GM21528 (cell line): ENCODE measurements at regions not wholly inside any gene's neighbourhood (a gene's known extent, or its start where the extent isn't known, plus 50 kb on each side); places are given as distances from the start of the nearest gene placed in this dataset.
"Not testable (repeated sequence)": the region's sequence is repeated elsewhere in the genome, so short reads cannot be mapped to it uniquely, and the experiment has no call there.

Experiments
- ATAC-seq: cut with Tn5 transposase; IDR thresholded peaks from one replicate; pipeline ENCODE4 v1.9.1; 2021; ENCODE audit warnings: mild to moderate bottlenecking, moderate library complexity; ENCODE audit not compliant: unreplicated experiment, low FRiP score

DNA sequence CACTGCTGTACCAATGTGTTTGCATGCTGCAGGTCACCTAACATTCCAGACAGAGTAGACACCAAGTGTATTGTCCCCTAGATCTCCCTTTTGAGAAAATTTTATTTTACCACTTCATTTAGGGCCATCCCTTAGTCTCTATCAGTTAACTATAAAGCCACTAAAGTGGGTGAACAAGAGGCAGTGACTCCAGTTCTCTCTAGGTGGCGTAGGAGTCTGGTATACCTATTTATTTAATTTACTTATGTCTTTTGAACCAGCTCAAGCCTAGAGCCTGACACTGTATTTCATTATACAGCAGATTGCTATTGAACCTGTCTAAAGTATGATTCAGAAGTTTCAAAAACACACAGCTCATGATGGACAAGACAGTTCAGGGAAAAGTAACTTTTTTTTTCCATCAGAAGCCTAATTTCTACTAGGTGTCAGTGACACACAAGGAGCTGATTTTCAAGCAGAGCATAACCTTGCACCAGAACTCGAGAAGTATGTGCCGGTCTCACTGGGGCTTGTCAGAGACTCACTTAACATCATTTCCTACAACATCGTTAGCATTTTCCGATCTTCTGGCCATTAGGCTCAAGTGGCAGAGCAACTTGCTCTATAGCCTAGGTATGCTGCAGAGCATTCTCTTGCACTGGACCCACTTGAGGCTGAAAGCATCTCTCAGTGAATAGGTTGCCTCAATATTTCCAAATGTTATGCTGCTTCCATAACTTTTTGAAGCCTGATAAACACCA, 175.4 kb downstream of the CDC14C start:
- no peak for ATAC-seq

DNA sequence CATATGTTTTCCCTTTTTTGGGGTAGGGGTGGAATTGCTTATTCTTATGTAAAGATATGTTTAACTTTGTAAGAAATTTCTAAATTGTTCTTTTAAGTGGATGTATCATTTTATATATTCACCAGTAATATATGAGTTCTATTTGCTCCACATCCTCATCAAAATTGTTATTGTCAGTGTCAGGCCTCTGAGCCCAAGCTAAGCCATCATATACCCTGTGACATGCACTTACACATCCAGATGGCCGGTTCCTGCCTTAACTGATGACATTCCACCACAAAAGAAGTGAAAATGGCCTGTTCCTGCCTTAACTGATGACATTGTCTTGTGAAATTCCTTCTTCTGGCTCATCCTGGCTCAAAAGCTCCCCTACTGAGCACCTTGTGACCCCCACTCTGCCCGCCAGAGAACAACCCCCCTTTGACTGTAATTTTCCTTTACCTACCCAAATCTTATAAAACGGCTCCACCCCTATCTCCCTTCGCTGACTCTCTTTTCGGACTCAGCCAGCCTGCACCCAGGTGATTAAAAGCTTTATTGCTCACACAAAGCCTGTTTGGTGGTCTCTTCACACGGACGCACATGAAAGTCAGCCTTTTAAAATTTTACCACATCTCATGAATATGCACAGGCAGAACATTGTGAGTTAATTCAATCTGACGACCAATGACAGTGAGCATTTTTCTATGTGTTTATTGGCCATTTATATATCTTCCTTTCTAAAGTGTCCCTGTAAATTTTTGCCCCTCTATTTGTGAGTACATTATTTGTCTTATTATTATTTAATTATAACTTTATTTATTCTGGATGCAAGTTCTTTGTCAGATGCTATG, 176.8 kb downstream of the CDC14C start:
- not testable (repeated sequence) for ATAC-seq

DNA sequence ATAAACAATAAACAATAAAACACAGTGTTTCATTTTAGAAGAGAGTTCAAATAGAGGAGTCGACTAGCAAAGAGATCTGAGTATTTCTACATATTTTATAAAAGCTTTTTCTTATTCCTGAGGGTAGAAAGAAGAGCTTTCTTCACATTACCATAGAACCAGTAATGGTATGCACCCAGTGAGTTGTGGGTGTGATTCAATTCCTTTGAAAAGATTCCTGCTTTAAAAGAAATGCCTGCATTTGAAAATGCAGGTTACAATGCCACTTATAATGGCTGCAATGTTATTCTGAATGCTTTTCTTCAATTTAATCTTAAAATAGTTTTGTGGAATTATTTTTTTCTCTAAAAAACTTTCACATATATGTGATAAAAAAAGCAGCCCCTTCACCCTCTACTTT, 178.1 kb downstream of the CDC14C start:
- no peak for ATAC-seq

DNA sequence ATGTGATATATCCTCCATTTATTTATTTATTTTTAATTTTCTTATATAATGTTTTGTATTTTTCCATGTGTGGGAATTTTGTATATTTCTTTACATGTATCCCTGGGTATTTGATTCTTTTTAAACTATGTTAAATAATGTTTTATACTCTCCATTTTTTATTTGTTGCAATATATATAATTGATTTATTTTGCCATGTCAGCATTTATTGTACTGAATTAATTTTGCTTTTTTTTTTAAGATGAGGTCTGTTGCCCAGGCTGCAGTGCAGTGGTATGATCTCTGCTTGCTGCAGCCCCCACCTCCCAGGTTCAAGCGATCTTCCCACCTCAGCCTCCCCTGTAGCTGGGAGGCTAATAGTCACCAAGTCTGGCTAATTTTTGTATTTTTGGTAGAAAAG, 187.4 kb downstream of the CDC14C start:
- no peak for ATAC-seq

DNA sequence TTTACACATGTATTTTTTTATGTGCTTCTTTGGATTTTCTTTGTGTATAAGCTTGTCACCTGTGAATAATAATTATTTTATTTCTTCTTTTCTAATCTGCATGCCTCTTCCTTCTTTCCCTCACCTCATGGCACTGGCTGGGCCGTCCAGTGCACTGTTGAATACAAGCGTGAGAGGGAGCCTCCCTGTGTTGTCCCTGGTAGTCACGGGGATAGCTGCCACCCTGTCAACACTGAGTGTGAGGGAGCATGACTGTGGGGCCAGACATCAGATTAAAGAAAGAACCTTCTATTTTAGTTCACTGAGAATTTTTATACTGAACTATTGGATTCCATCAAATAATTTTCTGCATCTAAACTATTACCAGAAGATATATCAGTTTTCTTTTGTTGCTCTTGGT, 187.9 kb downstream of the CDC14C start:
- no peak for ATAC-seq

DNA sequence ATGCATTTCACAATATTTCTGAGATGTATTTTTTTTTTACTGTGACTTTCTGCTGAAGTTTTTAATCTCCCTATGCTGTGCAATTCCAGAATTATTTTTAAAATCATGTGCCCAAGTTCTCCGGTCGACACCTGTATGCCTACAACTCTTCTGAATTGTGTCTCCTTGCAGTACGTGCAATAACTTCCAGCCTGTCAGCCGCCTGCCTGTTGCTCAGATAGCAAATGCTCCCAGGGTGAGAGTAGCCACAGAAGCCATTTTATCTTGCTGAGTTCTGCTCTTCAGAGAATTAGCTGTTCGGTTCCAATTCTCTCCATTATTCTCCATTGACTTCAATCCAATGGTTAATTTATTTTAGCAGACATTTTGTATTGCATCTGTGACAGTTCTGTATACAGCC, 188.3 kb downstream of the CDC14C start:
- ATAC-seq = no peak

DNA sequence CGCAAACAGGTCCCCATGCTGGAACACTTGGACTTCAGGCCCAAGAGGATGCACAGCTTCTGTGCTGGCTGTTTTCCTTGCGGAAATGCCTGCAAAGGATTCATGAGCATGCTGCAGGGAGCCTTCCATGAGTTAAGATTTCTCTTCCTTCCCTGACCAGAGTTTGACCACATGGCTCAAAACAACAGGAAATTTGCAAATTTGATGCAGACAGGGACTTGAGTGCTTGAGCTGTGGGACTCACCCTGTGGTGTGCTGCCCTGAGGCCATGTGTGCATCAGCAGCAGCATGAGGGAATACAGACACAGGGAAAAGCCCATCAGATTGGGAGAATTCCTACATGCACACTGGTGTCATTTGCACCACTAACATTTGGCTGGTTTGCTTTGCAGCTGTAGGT, 195.4 kb downstream of the CDC14C start:
- no peak for ATAC-seq

DNA sequence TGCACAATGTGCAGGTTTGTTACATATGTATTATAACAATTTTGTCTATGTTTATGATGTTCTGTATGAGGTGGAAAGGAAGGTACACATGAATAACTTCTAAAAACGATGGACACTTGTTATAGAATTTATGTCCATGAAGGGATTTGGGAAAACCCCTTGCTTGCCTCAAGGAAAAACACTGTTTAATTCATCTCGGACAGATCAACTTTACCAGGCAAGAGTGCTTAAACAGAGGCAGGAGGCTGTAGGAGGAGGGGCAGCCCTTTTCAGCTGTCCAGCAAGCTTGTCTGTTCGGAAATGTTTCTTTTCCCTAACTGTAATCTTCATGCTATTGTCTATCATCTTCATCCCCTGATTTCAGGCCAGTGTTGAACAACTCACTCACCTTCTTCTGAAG, 200.9 kb downstream of the CDC14C start:
- ATAC-seq = no peak

DNA sequence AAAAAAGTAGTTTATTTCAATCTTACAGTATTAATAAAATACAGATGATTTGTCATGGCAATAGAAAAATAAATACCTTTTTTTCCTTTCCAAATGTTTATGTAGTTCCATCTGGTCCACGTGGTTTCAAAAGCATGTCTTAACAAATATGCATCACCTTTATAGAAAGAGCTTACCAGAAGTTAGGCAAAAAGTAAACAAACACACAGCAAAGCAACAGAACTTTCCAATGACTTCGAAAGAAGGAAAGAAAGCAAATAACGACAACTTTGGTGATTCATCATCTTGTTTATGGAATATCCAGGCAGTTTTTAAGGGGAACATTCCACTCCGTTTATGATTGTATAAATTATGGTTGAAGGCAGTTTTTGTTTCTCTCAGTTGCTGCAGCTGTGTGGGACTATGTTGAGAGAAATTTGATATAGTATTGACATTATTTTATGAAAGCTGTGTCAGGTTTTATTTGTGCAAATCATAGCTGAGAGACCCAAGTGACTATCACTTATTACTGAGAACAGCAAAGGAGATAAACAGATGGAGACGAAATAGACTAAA, 203.1 kb downstream of the CDC14C start:
- ATAC-seq = no peak

DNA sequence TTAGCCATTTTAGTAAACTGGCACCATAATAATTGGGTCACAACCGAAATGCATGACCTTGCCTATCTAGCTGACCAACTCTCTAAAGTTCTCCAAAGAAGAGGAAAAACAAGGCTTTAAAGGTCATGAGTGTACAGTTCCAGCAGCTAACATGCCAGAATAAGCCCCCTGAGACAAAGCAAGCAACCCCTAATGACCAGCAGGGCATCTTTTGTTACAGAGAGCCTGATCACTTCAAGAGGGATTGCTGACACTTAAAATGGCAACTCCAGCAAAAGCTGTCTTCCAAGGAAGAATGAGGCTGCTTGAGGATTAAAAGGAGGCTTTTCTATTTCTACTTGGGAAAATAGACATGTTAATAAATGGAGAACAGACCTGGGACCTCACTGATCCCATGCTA, 213.6 kb downstream of the CDC14C start:
- no peak for ATAC-seq

DNA sequence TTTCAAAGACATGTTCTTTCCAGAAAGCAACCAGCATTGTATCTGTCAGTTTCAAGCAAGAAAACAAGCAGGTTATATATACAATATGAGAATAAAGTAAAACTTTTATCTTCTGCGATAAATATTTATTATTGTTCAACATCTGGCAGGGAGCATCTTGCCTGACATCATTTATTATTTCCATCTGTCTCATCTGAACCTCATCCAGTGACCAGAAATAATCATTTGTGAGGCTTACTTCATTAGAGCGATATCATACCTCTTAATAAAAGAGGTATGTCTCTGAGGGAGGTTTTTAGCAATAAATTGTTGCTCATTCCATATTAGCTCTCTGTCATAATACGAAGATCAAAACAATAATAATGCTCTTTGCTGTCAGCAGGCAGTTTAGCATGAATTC, 226.1 kb downstream of the CDC14C start:
- no peak for ATAC-seq

DNA sequence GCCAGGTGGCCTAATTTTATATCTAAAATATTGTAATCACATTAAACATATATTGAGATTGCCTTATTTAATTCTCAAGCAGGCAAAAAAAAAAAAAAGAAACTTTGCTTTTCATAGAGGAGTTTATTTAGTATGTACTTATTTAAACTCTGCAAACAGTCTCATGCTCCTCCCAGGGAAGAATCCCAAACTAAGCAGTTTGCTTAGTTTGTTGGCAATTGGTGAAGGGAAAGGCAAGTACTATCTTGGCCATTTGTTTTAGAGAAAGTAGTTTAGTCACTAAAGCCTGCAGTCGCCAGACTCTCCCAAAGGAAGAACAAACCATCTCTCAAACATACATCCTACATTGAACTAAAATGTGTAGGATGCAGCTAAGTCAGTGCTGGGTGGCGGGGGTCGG, 226.8 kb downstream of the CDC14C start:
- no peak for ATAC-seq

DNA sequence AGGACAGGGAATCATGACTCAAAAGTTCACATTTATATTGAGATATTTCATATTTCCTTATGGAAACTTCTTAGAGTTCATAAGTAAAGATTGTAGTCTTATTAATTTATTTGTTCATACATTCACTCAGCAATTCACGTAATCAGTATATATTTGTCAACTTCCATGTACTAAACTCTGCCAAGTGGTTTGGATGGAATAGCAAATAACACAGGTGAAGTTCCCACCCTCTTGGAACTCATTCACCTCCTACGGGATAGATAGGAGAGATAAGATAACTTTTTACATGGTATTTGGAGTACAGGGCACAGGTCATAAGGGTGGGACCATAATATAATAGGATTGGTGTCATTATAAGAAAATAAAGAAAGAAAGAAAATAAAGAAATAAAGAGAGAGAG, 234.0 kb downstream of the CDC14C start:
- ATAC-seq = no peak

DNA sequence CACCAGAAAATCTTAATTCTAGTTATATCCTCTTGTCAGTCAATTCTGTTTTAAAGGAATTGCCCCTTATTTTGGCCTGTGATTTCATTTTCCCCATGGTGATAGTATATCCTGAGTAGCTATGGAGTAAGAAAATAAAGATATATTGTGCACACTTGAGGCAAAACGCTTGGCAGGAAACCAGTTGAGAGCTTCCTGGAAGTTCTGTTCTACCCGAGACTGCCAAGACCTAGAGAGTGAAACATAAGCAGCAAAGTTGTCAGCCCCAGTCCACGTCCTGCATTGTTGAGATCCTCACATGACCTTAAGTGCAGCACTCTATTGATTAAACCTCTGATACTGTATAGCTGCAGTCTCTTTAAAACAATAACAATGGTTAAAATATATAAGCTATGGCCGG, 235.2 kb downstream of the CDC14C start:
- ATAC-seq = no peak

DNA sequence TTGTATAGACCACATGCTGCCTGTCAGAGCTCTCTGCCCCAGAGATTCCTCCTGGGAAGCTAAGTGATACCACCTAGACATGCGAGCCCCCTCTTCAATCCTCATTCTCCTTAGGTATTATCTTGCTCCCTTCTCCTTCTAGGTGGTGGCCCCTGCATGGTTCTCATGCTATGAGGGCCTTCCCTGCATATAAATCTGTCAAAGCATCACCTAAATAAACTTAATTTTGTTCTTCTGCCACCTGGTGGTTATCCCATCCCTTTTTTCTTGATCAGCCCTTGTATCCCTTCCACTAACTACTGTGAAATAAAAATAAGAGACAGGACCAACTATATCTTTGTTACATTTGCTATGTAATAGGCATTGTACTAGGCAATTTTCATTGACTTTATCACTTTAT, 242.1 kb downstream of the CDC14C start:
- ATAC-seq = no peak

DNA sequence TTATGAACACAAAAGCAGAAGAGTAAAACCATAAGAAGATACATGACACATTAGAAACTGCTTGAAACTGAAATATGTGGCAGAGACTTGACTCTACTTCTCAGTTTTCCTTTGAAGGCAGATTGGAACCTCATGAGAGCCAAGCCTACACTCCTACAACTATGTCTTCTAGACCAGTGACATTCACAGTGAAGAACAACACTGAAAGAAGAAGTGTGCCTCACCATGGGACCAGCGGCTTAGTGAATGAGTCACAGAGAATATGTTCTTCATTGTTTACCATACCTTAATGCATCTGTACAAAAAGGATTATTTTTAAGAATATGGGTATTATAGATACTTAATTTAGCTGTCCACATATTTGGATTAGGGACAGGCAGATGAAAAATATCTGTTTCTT, 248.3 kb downstream of the CDC14C start:
- no peak for ATAC-seq

DNA sequence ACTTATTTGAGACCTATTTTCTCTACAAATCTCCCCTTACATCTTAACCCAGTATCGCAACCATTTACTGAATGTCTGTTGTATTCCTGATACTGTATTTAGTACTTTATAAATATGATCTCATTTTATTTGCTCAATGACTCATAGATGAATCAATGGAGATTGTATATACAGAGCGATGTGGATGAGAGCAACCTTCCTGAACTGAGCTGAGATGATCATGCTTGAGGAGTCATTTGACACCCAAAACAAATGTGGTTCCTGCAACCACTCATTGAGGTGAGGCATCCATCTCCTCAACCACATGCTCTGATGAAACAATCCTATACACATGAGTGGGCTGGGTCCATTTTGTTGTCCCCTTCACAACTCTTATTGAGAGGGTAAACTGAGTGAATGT, 250.0 kb downstream of the CDC14C start:
- no peak for ATAC-seq

DNA sequence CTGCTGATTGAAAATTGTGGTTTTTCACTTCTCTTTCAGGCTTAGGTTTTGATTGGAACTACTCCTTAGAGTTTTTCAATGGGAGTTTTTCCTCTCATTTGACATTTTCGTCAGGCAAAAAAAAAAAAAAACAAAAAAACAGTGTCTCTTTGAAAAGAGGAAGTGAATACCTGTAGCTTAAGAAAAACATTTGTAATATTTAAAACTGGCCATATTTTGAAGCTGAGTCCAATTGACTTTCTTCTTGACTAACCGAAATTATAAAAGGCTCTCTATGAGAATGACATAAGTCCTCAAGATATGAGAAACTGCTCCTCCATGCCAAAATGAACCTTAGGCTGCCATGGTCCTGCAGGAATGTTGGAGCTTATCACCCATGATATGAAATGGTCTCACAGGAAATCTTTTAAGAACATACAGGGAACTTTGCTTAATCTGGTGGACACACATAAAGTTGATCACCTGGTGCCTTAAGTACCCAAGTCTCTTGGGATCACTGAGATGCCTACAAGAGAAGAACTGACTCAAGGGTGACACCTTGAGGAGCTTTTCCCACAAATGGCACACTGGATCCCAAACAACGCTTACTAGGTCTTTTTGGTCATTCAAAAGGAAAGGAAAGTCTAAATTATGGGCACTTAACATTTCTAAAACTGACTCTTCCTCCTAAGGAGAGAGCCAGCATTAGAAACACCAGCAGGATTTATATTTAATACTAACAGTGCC, 263.4 kb downstream of the CDC14C start:
- ATAC-seq = no peak

DNA sequence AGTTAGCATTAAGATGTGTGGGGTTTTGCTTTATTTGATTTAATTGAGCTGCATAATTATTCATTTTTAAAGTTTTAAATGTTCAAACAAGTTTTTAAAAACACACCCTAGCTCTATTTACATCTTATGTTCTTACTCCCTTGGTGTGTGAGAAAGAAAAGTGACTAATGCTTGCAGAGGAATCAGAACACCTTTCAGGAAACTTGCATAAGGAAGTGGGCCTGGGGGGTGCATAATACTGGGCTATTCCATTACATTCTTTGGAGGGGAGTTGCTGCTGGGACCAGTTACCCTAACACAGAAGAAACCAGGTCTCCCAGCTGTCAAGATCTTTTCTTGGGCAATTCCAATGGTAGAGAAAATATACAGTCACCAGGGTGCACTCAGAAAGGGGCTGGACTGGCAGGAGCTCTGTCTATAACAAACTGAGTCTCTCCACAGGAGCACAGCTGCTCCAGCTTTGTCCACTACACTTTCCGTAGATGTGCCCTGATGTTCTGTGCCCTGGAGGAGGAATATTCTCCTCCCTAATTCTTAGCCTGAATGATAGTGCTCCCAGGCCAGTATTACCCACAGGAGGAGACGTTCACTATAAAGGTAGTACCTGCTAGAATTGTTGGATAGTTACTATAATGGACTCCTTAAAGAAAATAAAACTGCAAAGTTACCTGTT, 304.2 kb downstream of the CDC14C start:
- ATAC-seq = no peak

DNA sequence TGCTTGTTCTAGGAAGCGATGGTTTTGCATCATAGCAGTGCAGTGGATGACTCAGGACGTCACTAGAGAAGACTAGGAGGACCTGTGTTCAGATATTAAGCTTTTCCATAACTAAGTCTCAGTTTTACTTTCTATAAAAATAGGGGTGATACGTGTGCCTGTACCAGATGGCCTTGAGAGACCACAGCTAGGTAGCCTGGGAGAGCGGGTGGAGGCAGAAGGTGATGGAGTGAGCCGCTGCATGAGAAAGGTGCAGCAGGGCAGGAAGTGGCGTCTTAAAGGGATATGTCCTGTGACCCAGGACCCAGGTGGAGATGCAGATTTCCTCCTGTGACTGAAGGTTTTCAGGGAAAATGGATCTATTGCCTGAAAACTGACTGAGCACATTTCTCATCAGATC, 304.9 kb downstream of the CDC14C start:
- ATAC-seq = no peak

DNA sequence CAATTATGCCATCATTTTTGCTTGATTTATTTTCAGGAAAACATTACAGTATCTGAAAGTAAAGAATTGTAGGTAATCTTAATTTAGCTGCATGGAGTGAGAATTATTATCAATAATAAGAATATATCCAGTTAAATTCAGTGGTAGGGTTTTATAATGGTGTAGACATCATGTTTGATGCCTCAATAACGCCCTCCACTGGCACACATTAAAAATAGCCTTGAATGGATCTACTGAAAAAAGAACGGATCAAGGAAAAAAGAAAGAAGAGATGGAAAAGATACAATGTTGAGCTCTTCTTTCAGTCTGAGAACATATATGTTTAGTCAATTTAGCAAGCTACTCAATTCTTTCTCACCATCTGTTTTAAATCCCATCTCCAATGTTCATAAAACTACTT, 319.2 kb downstream of the CDC14C start:
- ATAC-seq = no peak
